Endodermal cell (in vitro differentiated cells): ENCODE measurements at regions not wholly inside any gene's neighbourhood (a gene's known extent, or its start where the extent isn't known, plus 50 kb on each side); places are given as distances from the start of the nearest gene placed in this dataset.

ENCODE experiments used
- DNase-seq: peaks from one replicate; pipeline ENCODE4 v3.0.0-alpha.2; 2017
- H3K27ac ChIP-seq: 2 replicates; pipeline ENCODE4 v1.5.1; 2013; ENCODE audit warnings: mild to moderate bottlenecking, low read depth, low read length, moderate library complexity
- H3K27me3 ChIP-seq: 2 replicates; pipeline ENCODE4 v1.6.1; 2013; ENCODE audit warnings: mild to moderate bottlenecking, low read length, moderate library complexity; ENCODE audit not compliant: insufficient read depth, control insufficient read depth, poor library complexity, severe bottlenecking
- H3K36me3 ChIP-seq: 2 replicates; pipeline ENCODE4 v1.7.0; 2013; ENCODE audit warnings: mild to moderate bottlenecking, low read length, moderate library complexity; ENCODE audit not compliant: control insufficient read depth, insufficient read depth
- H3K4me1 ChIP-seq: one replicate; pipeline ENCODE4 v1.7.0; 2013; ENCODE audit warnings: low read length; ENCODE audit not compliant: control insufficient read depth, insufficient read depth
- H3K4me3 ChIP-seq: 2 replicates; pipeline ENCODE4 v1.5.1; 2013; ENCODE audit warnings: mild to moderate bottlenecking, low read length, moderate library complexity
- H3K9ac ChIP-seq: 2 replicates; pipeline ENCODE4 v1.6.1; 2013; ENCODE audit warnings: mild to moderate bottlenecking, low read length, moderate library complexity; ENCODE audit not compliant: poor library complexity, severe bottlenecking; ENCODE audit errors: extremely low read depth
- H3K9me3 ChIP-seq: 2 replicates; pipeline ENCODE4 v1.6.1; 2013; ENCODE audit warnings: mild to moderate bottlenecking, low read length, moderate library complexity; ENCODE audit not compliant: control insufficient read depth
- H3K27ac Mint-ChIP-seq: 2 replicates; pipeline ENCODE4 v1.8.0; 2020; ENCODE audit warnings: mixed read lengths
- H3K27me3 Mint-ChIP-seq: 2 replicates; pipeline ENCODE4 v1.8.0; 2021; ENCODE audit warnings: mild to moderate bottlenecking, mixed read lengths; ENCODE audit not compliant: insufficient read depth
- H3K36me3 Mint-ChIP-seq: 2 replicates; pipeline ENCODE4 v1.8.0; 2020; ENCODE audit warnings: low read depth, mixed read lengths
- H3K4me1 Mint-ChIP-seq: 2 replicates; pipeline ENCODE4 v1.8.0; 2020; ENCODE audit warnings: mixed read lengths
- H3K4me3 Mint-ChIP-seq: 2 replicates; pipeline ENCODE4 v1.8.0; 2020; ENCODE audit warnings: mild to moderate bottlenecking, moderate library complexity, mixed read lengths
- H3K9me3 Mint-ChIP-seq: 2 replicates; pipeline ENCODE4 v1.8.0; 2020; ENCODE audit warnings: mild to moderate bottlenecking, mixed read lengths
- WGBS, 2 experiments: methylation state at CpG; one replicate each; pipeline versions ENCODE4 v1.1.5 to v1.1.7; 2013; ENCODE audit warnings: missing lambda C conversion rate in 2 of 2, mixed read lengths in 1 of 2; ENCODE audit not compliant: insufficient coverage in 1 of 2, insufficient read length in 1 of 2; 5-methylcytosine and 5-hydroxymethylcytosine counted together
- TF ChIP-seq, protein P1 (sequence below): fragments of 200-600 bp; sonication (generic); conservative IDR thresholded peaks from 2 replicates; pipeline ENCODE4 v1.5.0; 2021; ENCODE audit warnings: antibody characterized with exemption, mild to moderate bottlenecking

DNA sequence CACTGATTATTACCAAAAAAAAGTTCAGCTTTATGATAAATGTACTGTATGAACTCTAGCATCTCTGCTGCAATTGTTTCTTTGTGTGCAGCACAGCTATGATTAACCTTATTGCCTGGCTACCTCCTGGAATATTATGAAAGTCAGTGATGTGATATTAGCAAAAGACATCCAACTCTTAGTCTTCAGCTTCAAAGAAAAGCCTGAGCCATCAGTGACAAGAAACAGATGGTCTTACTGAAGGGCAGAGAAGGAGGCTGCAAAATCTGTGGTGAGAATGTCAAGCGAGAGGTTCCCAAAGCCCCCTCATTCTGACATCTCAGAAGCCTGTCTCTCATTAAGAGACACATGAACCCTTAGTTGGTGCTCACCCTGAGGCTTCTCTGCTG, 89.4 kb upstream of the TNFAIP3 start:
- H3K4me3 ChIP-seq, result no peak overlapping the region
- Mint-ChIP-seq H3K9me3 (no peaks in the 10 kb centered on the region), H3K27ac (no peak overlapping the region), H3K36me3 (no peaks in the 10 kb centered on the region), H3K27me3 (no peaks in the 10 kb centered on the region), H3K4me1 (peaks cover 10% of the 10 kb centered on the region), H3K4me3 (no peak overlapping the region)
- H3K27ac ChIP-seq, result no peak overlapping the region
- no peak for DNase-seq
- H3K9ac ChIP-seq, result no peak overlapping the region
- TF ChIP-seq, protein P1, sequence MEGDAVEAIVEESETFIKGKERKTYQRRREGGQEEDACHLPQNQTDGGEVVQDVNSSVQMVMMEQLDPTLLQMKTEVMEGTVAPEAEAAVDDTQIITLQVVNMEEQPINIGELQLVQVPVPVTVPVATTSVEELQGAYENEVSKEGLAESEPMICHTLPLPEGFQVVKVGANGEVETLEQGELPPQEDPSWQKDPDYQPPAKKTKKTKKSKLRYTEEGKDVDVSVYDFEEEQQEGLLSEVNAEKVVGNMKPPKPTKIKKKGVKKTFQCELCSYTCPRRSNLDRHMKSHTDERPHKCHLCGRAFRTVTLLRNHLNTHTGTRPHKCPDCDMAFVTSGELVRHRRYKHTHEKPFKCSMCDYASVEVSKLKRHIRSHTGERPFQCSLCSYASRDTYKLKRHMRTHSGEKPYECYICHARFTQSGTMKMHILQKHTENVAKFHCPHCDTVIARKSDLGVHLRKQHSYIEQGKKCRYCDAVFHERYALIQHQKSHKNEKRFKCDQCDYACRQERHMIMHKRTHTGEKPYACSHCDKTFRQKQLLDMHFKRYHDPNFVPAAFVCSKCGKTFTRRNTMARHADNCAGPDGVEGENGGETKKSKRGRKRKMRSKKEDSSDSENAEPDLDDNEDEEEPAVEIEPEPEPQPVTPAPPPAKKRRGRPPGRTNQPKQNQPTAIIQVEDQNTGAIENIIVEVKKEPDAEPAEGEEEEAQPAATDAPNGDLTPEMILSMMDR, result no peak
- H3K9me3 ChIP-seq, result no peaks in the 10 kb centered on the region
- no peaks in the 10 kb centered on the region for H3K36me3 ChIP-seq
- 88 to 92% methylated on average over 1 of the region's 1 CpG for WGBS, 2 experiments
- H3K27me3 ChIP-seq, result no peaks in the 10 kb centered on the region
- no peaks in the 10 kb centered on the region for H3K4me1 ChIP-seq

- Histone ChIP-seq H3K27me3 (no peaks in the 10 kb centered on the region), H3K9ac (no peak overlapping the region), H3K4me3 (no peak overlapping the region), H3K27ac (no peak overlapping the region), H3K36me3 (no peaks in the 10 kb centered on the region), H3K4me1 (peaks cover 12% of the 10 kb centered on the region), H3K9me3 (no peaks in the 10 kb centered on the region)
- Mint-ChIP-seq H3K27ac (no peak overlapping the region), H3K4me1 (peaks cover 19% of the 10 kb centered on the region), H3K9me3 (no peaks in the 10 kb centered on the region), H3K4me3 (no peak overlapping the region), H3K36me3 (no peaks in the 10 kb centered on the region), H3K27me3 (no peaks in the 10 kb centered on the region)
- 80 to 96% methylated on average over 1 to 3 of the region's 3 CpGs for WGBS, 2 experiments
- DNase-seq, result no peak
- TF ChIP-seq, protein P1, result no peak
These were observed 87.1 kb upstream of the TNFAIP3 start for GRCh38 chr6:137779982-137780381.

- Mint-ChIP-seq H3K27ac (no peak overlapping the region), H3K4me1 (peaks cover 19% of the 10 kb centered on the region), H3K27me3 (no peaks in the 10 kb centered on the region), H3K36me3 (no peaks in the 10 kb centered on the region), H3K4me3 (no peak overlapping the region), H3K9me3 (no peaks in the 10 kb centered on the region)
- no peaks in the 10 kb centered on the region for H3K27me3 ChIP-seq
- no peaks in the 10 kb centered on the region for H3K36me3 ChIP-seq
- no peaks in the 10 kb centered on the region for H3K9me3 ChIP-seq
- DNase-seq, result no peak
- peaks cover 12% of the 10 kb centered on the region for H3K4me1 ChIP-seq
- TF ChIP-seq, protein P1, result no peak
- H3K27ac ChIP-seq, result no peak overlapping the region
- WGBS, 2 experiments, result 90 to 95% methylated on average over 4 to 7 of the region's 7 CpGs
- no peak overlapping the region for H3K4me3 ChIP-seq
- H3K9ac ChIP-seq, result no peak overlapping the region
These were observed 86.5 kb upstream of the TNFAIP3 start for GRCh38 chr6:137780447-137781034.
